Forelimb muscle (tissue), 1 donor: ENCODE measurements at regions not wholly inside any gene's neighbourhood (a gene's known extent, or its start where the extent isn't known, plus 50 kb on each side); places are given as distances from the start of the nearest gene placed in this dataset.
"Not testable (repeated sequence)": the region's sequence is repeated elsewhere in the genome, so short reads cannot be mapped to it uniquely, and the experiment has no call there.

Experiments used
- DNase-seq: peaks from one replicate; pipeline ENCODE4 v3.0.0-alpha.2; 2013; ENCODE audit warnings: low read depth

- DNase-seq, result no peak
These were observed 649.2 kb downstream of the ZEB2 start for GRCh38 chr2:143870696-143871095.

GRCh38 chr2:143856978-143857377 is 662.9 kb downstream of the ZEB2 start:
- DNase-seq, result no peak

- no peak for DNase-seq
These were observed 667.2 kb downstream of the ZEB2 start for GRCh38 chr2:143852759-143853158.

- DNase-seq, result no peak
These were observed 669.8 kb downstream of the ZEB2 start for GRCh38 chr2:143850084-143850483.

- DNase-seq, result no peak
These were observed 672.7 kb downstream of the ZEB2 start for GRCh38 chr2:143847257-143847656.

GRCh38 chr2:143844986-143845385 is 674.9 kb downstream of the ZEB2 start:
- DNase-seq, result no peak

- no peak for DNase-seq
These were observed 676.2 kb downstream of the ZEB2 start for GRCh38 chr2:143843686-143844085.

- DNase-seq, result no peak
These were observed 677.1 kb downstream of the ZEB2 start for GRCh38 chr2:143842836-143843235.

GRCh38 chr2:143841935-143842334 is 678.0 kb downstream of the ZEB2 start:
- DNase-seq, result no peak

- no peak for DNase-seq
These were observed 679.3 kb downstream of the ZEB2 start for GRCh38 chr2:143840601-143841000.

- DNase-seq, result no peak
These were observed 679.7 kb downstream of the ZEB2 start for GRCh38 chr2:143840194-143840593.

- DNase-seq, result no peak
These were observed 680.5 kb downstream of the ZEB2 start for GRCh38 chr2:143839456-143839855.

- not testable (repeated sequence) for DNase-seq
These were observed 682.9 kb downstream of the ZEB2 start for GRCh38 chr2:143837055-143837454.

- DNase-seq, result no peak
These were observed 684.4 kb downstream of the ZEB2 start for GRCh38 chr2:143835481-143835880.

GRCh38 chr2:143833015-143833660 is 686.8 kb downstream of the ZEB2 start:
- DNase-seq, result no peak

GRCh38 chr2:143830476-143830875 is 689.4 kb downstream of the ZEB2 start:
- DNase-seq, result no peak

- no peak for DNase-seq
These were observed 691.0 kb downstream of the ZEB2 start for GRCh38 chr2:143828763-143829537.

- no peak for DNase-seq
These were observed 695.1 kb downstream of the ZEB2 start for GRCh38 chr2:143824791-143825190.

GRCh38 chr2:143823876-143824275 is 694.7 kb downstream of the ARHGAP15 start:
- peak; percentile 20 for DNase-seq

GRCh38 chr2:143823296-143823695 is 694.1 kb downstream of the ARHGAP15 start:
- no peak for DNase-seq

GRCh38 chr2:143822736-143823135 is 693.5 kb downstream of the ARHGAP15 start:
- DNase-seq, result no peak

- no peak for DNase-seq
These were observed 690.5 kb downstream of the ARHGAP15 start for GRCh38 chr2:143819764-143820163.

- no peak for DNase-seq
These were observed 690.0 kb downstream of the ARHGAP15 start for GRCh38 chr2:143819190-143819735.
